ENCODE measurements at regions not wholly inside any gene's neighbourhood (a gene's known extent, or its start where the extent isn't known, plus 50 kb on each side); places are given as distances from the start of the nearest gene placed in this dataset.

DNA sequence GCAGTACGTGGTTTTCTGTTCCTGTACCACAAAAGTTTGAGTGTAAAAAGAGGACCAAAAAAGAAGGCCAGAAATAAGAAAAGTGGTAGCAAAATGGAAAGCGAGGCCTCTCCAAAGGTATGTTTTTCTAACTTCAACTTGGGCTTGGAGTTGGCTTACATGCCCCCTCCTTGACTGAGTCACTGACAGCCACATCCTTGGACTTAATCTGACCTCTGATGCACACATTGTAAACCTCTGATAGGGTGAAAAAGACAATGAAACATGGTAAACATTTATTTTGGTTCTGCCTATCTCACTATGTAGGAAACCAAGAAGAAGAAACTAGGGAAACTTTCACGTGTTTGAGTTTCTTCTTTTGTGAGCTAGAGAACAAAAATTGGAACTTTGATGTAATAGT lies 503.2 kb upstream of the ID4 start:
- no peak for TF ChIP-seq SMC3 (IDR thresholded peaks at IDR 0.05; ENCODE audit: low read depth, low read length)
- TF ChIP-seq, protein P1, sequence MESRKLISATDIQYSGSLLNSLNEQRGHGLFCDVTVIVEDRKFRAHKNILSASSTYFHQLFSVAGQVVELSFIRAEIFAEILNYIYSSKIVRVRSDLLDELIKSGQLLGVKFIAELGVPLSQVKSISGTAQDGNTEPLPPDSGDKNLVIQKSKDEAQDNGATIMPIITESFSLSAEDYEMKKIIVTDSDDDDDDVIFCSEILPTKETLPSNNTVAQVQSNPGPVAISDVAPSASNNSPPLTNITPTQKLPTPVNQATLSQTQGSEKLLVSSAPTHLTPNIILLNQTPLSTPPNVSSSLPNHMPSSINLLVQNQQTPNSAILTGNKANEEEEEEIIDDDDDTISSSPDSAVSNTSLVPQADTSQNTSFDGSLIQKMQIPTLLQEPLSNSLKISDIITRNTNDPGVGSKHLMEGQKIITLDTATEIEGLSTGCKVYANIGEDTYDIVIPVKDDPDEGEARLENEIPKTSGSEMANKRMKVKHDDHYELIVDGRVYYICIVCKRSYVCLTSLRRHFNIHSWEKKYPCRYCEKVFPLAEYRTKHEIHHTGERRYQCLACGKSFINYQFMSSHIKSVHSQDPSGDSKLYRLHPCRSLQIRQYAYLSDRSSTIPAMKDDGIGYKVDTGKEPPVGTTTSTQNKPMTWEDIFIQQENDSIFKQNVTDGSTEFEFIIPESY (IDR thresholded peaks at IDR 0.05; ENCODE audit: borderline replicate concordance, low read depth) = no peak
- TF ChIP-seq MXI1 (IDR thresholded peaks at IDR 0.05; ENCODE audit: low read depth, low read length) = no peak
- TF ChIP-seq, protein P2, sequence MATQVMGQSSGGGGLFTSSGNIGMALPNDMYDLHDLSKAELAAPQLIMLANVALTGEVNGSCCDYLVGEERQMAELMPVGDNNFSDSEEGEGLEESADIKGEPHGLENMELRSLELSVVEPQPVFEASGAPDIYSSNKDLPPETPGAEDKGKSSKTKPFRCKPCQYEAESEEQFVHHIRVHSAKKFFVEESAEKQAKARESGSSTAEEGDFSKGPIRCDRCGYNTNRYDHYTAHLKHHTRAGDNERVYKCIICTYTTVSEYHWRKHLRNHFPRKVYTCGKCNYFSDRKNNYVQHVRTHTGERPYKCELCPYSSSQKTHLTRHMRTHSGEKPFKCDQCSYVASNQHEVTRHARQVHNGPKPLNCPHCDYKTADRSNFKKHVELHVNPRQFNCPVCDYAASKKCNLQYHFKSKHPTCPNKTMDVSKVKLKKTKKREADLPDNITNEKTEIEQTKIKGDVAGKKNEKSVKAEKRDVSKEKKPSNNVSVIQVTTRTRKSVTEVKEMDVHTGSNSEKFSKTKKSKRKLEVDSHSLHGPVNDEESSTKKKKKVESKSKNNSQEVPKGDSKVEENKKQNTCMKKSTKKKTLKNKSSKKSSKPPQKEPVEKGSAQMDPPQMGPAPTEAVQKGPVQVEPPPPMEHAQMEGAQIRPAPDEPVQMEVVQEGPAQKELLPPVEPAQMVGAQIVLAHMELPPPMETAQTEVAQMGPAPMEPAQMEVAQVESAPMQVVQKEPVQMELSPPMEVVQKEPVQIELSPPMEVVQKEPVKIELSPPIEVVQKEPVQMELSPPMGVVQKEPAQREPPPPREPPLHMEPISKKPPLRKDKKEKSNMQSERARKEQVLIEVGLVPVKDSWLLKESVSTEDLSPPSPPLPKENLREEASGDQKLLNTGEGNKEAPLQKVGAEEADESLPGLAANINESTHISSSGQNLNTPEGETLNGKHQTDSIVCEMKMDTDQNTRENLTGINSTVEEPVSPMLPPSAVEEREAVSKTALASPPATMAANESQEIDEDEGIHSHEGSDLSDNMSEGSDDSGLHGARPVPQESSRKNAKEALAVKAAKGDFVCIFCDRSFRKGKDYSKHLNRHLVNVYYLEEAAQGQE (IDR thresholded peaks at IDR 0.05; ENCODE audit: low read depth, low read length) = no peak
- TF ChIP-seq YY1 (IDR thresholded peaks at IDR 0.05; ENCODE audit: low read depth) = no peak
- TF ChIP-seq, protein P3, sequence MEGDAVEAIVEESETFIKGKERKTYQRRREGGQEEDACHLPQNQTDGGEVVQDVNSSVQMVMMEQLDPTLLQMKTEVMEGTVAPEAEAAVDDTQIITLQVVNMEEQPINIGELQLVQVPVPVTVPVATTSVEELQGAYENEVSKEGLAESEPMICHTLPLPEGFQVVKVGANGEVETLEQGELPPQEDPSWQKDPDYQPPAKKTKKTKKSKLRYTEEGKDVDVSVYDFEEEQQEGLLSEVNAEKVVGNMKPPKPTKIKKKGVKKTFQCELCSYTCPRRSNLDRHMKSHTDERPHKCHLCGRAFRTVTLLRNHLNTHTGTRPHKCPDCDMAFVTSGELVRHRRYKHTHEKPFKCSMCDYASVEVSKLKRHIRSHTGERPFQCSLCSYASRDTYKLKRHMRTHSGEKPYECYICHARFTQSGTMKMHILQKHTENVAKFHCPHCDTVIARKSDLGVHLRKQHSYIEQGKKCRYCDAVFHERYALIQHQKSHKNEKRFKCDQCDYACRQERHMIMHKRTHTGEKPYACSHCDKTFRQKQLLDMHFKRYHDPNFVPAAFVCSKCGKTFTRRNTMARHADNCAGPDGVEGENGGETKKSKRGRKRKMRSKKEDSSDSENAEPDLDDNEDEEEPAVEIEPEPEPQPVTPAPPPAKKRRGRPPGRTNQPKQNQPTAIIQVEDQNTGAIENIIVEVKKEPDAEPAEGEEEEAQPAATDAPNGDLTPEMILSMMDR (IDR thresholded peaks at IDR 0.05) = no peak
- no peak for TF ChIP-seq EZH2phosphoT487 (IDR thresholded peaks at IDR 0.05; ENCODE audit: borderline replicate concordance, low read depth)
- TF ChIP-seq GABPA (IDR thresholded peaks at IDR 0.05; ENCODE audit: low read depth) = no peak
- TF ChIP-seq, protein P4, sequence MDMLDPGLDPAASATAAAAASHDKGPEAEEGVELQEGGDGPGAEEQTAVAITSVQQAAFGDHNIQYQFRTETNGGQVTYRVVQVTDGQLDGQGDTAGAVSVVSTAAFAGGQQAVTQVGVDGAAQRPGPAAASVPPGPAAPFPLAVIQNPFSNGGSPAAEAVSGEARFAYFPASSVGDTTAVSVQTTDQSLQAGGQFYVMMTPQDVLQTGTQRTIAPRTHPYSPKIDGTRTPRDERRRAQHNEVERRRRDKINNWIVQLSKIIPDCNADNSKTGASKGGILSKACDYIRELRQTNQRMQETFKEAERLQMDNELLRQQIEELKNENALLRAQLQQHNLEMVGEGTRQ (IDR thresholded peaks at IDR 0.05; ENCODE audit: borderline replicate concordance, low read depth, low read length) = no peak
